ENCODE measurements at regions not wholly inside any gene's neighbourhood (a gene's known extent, or its start where the extent isn't known, plus 50 kb on each side); places are given as distances from the start of the nearest gene placed in this dataset.
"Not testable (repeated sequence)": the region's sequence is repeated elsewhere in the genome, so short reads cannot be mapped to it uniquely, and the experiment has no call there.

DNA sequence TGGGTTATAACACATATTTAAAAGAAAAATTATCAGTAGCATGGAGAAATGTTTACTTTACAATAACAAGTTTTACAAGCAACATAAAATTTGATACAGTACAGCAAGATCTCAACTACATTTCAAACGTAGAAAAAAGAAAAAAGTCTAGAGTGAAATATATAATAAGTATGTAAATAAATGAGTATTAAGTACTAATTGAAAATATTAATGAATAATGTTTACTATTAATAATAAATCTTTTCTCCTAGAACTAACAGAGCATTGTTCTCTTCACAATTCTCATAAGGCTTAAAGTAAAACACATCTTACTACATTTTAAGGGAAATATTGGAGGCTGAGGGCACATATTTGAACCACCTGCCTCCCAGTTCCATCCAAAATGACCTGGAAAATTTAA, 72.1 kb downstream of the TMEM212 start:
- DNase-seq = no peak

DNA sequence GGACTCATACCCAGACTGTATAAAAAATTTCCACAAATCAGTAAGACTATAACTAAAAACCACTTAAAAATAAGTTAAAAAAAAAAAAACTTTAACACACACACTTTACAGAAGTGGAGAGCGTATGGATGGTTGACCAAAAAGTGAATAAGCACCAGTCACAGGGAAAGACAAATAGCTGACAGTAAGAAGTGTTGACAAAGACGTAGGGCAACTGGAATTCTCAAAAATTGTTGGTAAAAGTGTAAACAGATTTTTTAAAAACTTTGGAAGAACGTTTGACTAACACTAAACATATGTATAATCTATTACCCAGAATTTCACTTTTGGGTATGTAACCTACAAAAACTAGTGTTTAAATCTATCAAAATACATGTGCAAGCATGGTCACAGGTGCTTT, 73.7 kb downstream of the TMEM212 start:
- no peak for DNase-seq

DNA sequence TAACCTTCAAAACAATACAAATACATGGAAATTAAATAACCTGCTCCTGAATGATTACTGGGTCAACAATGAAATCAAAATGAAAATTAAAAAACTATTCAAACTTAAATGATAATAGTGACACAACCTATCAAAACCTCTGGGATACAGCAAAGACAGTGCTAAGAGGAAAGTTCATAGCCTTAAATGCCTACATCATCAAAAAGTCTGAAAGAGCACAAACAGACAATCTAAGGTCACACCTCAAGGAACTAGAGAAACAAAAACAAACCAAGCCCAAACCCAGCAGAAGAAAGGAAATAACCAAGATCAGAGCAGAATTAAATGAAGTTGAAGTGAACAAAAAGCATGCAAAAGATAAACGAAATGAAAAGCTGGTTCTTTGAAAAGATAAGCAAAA, 79.5 kb downstream of the TMEM212 start:
- DNase-seq = not testable (repeated sequence)

DNA sequence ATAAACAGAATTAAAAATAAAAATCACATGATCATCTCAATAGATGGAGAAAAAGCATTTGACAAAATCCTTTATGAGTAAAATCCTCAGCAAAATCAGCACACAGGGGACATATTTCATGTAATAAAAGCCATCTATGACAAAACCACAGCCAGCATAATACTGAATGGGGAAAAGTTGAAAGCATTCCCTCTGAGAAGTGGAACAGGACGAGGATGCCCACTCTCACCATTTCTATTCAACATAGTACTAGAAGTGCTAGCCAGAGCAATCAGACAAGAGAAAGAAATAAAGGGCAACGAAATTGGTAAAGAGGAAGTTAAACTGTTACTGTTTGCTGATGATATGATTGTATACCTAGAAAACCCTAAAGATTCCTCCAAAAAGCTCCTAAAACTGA, 80.5 kb downstream of the TMEM212 start:
- DNase-seq = not testable (repeated sequence)

DNA sequence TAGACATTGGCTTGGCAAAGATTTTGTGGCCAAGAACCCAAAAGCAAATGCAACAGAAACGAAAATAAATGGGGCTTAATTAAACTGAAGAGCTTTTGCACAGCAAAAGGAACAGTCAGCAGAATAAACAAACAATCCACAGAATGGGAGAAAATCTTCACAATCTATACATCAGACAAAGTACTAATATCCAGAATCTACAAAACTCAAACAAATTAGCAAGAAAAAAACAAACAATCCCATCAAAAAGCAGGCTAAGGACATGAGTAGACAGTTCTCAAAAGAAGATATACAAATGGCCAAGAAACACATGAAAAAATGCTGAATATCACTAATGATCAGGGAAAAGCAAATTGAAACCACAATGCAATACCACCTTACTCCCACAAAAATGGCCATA, 81.7 kb downstream of the TMEM212 start:
- DNase-seq = not testable (repeated sequence)

DNA sequence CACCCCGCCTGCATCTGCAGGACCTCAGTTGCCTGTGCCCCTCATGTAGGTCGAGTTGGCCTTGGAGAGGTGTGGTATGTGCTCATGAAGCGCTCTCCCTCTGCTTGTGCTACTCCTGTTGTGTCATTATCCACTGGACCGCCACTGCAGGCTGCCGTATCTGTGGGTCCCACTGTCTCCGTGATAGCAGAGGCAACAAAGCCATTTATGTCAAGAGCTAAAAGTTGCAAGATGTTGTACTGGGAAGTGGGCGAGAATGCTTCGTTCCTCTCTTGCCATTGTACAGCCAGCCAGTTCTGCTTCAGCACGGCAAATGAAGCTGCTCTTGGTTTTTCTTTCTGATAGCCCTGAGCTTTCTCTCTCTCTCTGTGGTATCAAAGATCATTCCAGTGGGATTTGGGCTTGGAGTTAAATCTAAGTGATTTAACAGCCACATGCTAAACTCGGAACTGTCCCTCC, 89.0 kb downstream of the TMEM212 start:
- no peak for DNase-seq

DNA sequence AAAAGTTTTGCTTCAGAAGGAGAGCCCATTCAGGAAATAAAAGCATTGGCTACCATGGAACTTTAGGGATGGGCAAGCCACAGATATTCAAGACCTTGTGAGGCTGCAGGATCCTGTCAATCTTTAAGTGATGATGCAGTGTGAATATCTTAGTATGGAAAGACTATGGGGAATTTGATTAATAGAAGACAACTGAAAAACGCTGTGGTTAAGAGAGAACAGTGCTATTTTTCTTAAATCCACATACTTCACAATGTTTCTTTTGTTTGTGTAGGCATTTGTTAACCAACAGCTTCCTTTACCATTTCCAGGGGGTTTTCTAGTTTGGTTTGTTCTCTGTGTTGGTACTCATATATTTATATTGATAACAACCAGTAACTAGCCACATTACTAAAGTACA, 90.3 kb downstream of the TMEM212 start:
- no peak for DNase-seq

DNA sequence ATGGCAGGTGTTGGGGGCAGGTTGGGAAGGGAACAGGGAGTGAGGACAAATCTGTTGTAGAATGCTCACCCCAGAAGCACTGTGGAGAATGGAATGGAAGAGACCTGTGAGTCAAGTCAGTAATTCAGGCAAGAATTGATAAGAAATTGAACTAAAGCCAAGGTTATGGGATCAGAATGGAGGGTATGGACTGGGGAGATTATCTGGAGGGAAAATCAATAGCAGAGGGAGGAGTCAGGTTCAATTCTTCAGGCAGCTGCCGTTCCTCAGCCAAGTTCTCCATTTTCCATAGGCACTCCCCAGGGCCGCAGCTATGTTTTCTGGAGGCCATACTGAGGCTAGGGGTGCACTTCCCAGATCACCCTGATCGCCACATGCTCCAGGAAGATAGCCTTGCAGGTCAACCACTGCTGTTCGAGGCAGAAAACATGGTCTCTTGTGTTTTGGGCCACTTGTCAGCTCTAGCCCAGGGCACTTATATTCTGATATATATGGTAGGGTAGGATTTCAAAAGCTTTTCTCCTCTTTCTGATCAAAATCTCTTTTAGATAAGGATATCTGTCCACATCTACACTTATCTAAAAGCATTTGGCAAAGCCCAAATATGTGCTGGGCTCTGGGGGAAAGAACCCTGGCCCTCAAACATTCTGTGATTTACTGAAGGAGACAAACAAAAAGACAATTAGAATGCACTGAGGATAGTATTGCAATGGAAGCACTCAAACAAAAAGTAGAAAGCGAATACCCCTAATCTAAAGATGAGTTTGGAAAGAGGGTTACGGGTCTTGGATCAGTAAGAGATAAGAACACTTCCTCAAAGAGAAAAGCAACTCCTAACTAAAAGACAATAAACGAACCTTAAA, 92.3 kb downstream of the TMEM212 start:
- DNase-seq = no peak

DNA sequence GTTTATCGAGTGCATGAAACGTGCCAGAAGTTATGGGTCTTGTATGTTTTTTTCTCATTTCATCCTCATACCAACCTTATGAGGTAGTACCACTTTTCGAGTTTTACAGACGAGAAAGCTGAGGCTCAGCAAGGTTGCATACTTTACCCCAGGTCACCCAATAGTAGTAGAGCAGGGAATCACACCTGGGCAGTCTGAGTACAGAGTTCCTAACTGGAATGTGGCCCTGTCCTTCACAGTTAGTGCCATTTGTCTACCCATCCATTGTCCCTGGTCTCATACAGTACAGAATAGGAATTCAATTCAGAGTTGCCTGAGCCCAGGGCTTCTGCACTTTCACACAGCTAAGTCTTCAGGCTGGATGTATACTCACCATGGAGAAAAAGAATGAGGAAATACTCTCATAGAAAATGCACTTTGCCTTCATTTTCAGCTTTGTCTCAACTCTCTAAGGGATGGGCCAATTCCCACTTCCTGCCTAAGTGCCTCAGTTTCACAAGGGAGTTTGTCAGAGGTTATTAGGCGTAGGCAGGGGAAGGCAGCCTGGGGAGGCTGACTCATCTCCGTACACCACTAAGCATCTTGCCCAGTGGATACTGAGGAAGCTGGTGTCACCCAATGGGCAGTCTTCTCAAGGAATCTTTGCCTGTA, 93.2 kb downstream of the TMEM212 start:
- no peak for DNase-seq

DNA sequence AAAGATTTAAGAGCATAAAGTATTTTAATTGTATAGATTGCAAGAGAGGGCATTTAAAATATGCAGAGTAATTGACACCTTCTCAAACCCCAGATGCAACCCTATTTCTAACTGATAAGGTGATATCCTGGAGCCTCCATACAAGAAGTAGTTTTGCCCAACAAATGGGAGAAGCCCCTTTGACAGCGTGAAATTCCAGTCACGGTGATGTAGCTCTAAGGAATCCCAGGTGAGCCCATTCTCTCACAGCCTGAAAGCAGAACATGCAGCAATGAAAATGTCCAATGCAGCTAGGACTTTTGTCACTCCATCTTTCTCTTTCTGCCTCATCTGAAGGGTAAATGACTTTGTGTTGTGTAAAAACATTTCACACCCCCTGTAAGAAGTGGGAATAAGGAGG, 96.4 kb downstream of the TMEM212 start:
- DNase-seq = no peak

DNA sequence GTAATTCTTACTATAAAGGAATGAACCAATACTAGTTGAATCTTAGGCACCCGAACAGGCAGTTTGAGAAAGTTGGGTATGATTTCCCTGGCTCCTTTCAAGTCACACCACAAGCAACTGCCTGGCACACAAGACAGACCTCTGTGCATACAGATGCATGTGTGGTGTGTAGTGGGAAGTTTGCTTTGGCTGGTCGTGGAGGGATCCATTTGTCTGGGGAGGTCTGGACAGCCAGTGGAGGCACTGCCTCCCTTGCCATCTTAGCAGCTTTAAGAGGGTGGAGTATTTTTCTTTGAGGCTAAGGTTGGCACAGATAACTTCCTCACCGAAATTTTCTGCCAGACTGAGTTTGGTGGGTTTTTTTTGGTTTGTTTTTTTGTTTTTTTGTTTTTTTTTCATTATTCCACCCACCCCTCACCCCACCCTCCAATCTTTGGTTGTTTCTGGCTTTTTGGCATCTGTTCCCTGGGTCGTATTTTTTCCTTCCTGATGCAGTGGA, 97.1 kb downstream of the TMEM212 start:
- DNase-seq = peak; percentile 40

DNA sequence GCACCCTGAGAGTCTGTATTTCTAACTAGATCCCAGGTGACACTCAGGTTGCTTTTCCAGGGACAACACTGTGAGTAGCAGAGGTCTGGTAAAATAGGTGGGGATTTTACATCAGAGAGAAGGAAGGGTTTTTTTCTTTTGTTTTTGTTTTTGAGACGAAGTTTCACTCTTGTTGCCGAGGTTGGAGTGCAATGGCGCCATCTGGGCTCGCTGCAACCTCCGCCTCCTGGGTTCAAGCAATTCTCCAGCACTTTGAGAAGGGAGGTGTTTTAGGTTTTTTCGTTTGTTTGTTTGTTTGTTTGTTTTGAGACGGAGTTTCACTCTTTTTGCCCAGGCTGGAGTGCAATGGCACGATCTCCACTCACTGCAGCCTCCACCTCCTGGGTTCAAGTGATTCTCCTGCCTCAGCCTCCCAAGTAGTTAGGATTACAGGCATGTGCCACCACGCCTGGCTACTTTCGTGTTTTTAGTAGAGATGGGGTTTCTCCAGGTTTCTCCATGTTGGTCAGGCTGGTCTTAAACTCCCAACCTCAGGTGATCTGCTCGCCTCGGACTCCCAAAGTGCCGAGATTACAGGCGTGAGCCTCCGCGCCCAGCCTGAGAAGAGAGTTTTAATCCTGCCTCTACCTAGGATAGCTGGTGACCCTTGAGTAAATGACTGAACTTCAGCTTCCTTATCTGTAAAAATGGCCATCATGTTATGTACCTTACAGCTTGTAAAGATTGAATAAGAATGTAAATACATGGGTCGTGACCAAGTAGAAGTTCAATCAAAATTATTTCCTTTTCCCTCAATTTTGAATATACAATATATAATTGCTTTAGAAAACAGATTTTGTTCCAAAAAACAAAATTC, 95.9 kb upstream of the FNDC3B start:
- no peak for DNase-seq

DNA sequence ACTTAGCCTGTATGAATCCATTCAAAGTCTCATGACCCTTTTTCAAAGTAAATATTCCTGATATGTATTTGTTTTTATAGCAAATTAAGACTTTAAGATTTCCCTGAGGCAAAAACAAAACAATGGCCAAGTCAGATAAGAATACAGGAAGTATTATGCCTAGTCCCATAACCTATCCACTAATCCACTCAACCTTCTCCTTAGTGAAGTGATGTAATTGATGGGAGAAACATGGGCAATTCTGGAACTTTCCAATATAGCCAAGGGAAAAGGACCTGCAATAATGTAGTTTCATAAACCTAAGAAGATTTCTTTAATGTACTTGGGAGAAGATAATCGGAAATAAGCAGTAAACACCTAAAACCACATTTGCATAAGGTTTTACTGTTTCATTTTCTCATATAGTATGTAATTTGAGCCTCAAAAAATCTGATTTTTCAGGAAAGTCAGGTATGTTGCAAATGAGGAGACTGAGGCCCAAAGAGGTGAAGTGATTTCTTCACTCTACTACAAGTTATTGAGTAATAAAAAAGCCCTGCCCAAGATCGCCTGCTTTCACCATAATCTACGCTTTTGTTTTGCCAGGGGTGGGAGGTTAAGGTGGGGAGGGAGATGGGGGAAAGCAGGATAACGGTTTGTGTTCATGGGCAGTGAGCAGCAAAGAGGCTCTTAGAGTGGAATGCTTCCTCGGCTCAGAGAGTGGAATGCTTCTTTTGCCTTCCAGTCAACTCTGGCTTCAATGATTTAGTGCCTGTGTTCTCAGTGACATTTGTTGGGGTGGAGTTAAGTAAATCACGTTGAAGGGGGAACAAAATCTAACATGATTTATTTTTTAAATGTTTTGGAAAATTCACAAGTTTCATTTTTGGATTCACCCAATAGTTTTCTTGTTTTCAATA, 95.0 kb upstream of the FNDC3B start:
- no peak for DNase-seq

DNA sequence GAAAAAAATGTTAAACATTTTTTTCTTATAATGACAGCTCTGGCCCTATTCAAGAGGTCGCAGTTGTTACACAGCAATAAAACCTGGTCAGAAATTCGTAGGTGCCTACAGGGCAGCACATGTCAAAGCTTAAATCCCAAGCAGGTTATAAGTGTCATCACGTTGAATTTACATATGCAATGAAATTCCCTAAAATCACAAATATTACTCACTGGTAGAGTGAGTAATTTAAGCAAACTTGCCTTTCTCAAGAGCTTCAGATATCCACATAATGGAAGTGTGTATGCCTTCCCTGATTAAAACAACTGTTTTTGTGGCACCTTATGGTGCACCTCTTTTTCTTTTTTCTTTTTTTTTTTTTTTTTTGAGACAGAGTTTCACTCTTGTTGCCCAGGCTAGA, 90.7 kb upstream of the FNDC3B start:
- DNase-seq = no peak

DNA sequence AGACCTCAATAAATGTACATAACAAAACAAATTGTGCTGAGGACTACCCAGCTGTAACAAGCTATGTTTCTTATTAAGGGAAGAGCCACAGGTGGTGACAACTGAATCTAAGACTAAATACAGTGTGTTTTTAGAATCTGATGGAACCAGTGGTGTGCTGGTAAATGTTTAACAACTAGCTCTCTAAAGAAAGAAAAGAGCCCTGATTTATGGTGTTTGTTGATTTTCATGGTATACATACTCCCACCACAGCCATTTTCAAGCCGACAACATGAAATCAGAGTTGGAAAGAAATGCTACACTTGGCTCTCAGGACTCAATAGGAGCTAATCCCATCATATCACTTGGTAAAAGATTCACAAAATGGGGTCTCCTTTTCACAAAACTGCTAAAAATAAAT, 89.8 kb upstream of the FNDC3B start:
- DNase-seq = no peak

DNA sequence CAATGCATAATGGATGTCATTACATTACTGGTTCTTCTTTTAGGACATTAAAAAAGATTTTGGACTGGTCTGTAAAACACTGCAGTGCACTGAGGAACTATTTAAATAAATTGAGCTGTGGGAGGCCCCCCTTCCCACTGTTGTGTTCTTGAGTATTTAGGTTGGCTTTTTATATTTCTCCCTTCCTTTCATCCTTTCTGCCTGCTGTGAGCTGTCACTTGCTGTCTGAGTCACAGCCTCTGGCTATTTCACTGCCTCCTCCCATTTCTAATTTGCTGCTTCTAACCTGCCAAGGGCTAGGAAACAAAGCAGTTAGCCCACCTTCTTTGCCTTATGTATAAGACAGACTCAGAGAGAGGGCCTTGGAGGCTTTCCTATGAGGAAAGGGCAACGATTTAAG, 89.0 kb upstream of the FNDC3B start:
- no peak for DNase-seq

DNA sequence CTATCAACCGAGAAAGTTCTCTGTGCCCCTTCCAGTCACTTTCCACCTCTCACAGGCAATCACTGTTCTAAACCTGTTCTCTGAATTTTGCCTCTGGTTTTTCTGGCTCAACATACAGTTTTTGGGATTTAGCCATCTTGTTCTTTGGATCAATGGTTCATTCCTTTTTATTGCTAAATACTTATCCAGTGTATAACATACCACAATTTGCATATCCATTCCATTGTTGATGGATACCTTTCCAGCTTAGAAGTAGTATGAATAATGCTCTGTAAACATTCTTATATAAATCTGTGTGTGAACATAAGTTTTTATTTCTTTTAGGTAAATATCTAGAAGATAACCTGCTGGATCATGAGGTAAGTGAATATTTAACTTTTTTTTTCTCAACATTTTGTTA, 87.8 kb upstream of the FNDC3B start:
- DNase-seq = no peak

DNA sequence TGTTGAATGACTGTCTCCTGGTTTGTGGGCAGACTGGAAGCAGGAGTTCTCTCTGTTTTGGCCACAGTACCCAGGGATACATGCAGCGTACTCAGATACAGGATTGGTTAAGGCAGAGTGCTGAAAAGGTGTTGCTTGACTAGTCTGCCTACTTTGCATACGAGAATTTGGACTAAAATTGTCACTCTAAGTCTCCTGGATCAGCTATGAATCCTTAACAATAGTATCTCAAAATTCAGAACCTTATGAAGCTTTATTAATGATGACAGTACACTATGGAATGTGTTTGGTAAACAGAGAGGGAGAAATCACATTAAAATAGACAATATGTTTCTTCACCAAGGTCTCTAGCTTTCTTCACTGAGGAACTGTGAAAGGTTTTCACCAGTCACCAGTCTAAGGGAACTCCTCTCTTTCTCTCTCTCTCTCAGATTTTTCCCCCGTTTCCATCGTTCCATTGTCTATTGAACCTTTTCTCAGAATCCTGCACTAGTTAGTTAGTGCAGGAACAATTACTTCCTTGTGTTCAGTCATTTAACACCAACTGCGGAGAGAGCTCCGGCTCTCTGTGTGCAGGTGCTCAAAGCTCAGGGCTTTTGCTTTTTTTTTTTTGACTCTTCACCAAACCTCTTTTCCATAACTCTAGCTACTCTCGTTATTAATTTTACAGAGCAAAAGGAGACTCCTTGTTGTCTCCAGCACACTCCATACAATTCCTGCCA, 85.9 kb upstream of the FNDC3B start:
- no peak for DNase-seq

DNA sequence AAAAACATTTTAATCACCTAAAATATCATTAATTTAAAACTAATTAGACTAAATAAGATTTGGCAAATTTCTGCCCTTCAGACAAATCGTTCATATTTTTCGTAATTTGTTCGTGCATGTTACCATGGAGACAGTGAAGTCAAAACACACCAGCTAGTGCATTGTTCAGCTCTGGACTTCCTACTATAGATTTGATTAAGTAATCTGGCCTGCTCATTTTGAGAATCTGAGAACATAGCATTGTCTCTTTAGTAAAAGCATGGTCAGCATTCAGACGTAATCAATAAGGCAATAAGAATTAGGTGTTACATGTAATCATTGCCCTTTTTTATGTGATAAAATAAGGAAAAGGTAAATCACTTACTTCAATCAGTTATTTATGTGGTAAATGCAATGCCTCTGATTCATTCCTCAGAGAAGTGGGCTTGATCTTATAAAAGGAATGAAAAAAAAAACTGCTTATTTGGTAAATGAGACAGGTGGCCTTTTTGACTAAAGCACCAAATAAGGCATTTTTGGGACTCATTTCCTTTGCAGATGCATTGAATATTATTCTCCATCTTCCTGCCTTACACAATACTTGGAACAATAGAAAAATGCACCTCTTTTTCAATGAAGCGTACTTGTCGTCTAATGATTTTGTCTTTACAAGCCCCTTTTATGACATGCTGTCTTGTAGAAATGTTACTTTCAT, 84.5 kb upstream of the FNDC3B start:
- DNase-seq = no peak

DNA sequence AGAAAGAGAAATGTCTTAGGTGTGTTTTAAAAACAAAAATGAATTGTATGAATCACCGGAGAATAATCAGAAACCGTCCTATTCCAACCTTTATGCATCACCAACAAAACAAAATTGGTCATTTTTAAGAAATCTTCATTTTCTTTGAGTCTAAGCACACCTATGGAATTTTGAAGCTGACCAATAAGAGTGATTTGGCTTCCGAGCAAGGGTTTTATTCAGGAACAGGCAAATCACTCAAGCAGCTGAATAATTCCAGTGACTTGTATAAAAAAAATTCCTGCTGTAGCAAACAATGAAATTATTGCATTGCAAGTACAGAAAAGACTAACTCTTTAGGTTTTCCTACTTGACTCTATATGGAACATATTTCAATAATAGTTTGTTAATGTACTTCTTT, 83.8 kb upstream of the FNDC3B start:
- no peak for DNase-seq

DNA sequence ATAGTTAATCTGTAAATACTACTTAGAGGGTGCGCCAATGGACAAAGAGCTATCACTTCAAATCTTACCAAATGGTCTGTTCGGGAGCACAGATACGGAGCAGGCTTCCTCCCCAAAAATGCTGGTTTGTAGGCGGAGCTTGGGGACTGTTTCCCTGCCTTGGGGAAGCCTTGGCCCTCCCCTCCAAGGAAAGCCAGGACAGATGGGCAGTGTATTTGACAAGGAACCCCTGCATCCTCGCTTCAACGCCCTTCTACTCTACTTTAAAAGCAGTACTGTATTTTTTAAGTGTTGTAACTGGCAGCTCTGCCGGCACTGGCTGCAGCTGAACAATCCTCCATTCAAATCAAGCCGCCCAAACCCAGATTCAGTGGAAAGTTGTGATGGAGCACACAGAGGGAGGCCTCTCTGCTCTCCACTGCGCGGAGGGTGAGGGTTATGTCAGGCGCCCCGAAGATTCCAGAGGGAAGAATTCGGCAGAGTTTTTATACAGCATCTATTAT, 83.1 kb upstream of the FNDC3B start:
- peak; percentile 70 for DNase-seq

All from left hindlimb (tissue), 1 donor.